K562 (cell line): ENCODE measurements at regions not wholly inside any gene's neighbourhood (a gene's known extent, or its start where the extent isn't known, plus 50 kb on each side); places are given as distances from the start of the nearest gene placed in this dataset.

Experiments used
- EGR1 ChIP-seq: fragments of 450-650 bp; conservative IDR thresholded peaks from 2 replicates; pipeline ENCODE4 v1.6.1; 2017; ENCODE audit warnings: mild to moderate bottlenecking
- EP300 ChIP-seq: IDR thresholded peaks from 2 replicates; pipeline ENCODE4 v1.6.1; 2012; ENCODE audit warnings: low read length, improper control_type of control experiment
- EWSR1 ChIP-seq: fragments of 450-650 bp; IDR thresholded peaks from 2 replicates; pipeline ENCODE4 v1.6.1; 2018; ENCODE audit warnings: borderline replicate concordance, mild to moderate bottlenecking, low read depth, moderate library complexity; ENCODE audit not compliant: partially characterized antibody
- FOXA1 ChIP-seq: fragments of 450-650 bp; IDR thresholded peaks from 2 replicates; pipeline ENCODE4 v1.6.1; 2016; ENCODE audit warnings: mild to moderate bottlenecking, borderline replicate concordance
- POLR2A ChIP-seq: fragments of 450-650 bp; conservative IDR thresholded peaks from 2 replicates; pipeline ENCODE4 v1.6.1; 2016
- POLR3A ChIP-seq: IDR thresholded peaks from 2 replicates; pipeline ENCODE4 v1.6.1; 2011; ENCODE audit warnings: borderline replicate concordance, mild to moderate bottlenecking, moderate library complexity; ENCODE audit not compliant: insufficient read length, insufficient read depth; ENCODE audit errors: extremely low read depth
- RAD21 ChIP-seq, 2 experiments: fragments of 250-450 bp in 1 of 2; fragments of 450-650 bp in 1 of 2; sonication (Bioruptor Pico) in 1 of 2; formaldehyde crosslinking in 1 of 2; IDR thresholded peaks in 1 of 2; conservative IDR thresholded peaks in 1 of 2; 2 replicates each; pipeline versions ENCODE4 v1.4.0 to v1.8.0; 2020 to 2022; ENCODE audit warnings: mild to moderate bottlenecking in 2 of 2, moderate library complexity in 1 of 2
- TF ChIP-seq, protein P1 (sequence below), 2 experiments: fragments of 450-650 bp in 1 of 2; sonication (generic) in 1 of 2; formaldehyde crosslinking in 1 of 2; IDR thresholded peaks in 1 of 2; conservative IDR thresholded peaks in 1 of 2; 2 replicates each; pipeline versions ENCODE4 v1.6.1 to v1.8.1; 2016 to 2023; ENCODE audit warnings: mild to moderate bottlenecking in 2 of 2, moderate library complexity in 2 of 2, inconsistent platforms in 1 of 2, missing genetic modification reagents in 1 of 2
- TF ChIP-seq, protein P2 (sequence below), 3 experiments: IDR thresholded peaks in 2 of 3; conservative IDR thresholded peaks in 1 of 3; 2 replicates each; pipeline ENCODE4 v1.5.1; 2011 to 2012; ENCODE audit warnings: low read length in 3 of 3, mild to moderate bottlenecking in 3 of 3, control low read depth in 2 of 3, improper control_type of control experiment in 1 of 3, inconsistent platforms in 1 of 3, low read depth in 1 of 3, mixed read lengths in 1 of 3, moderate library complexity in 1 of 3; ENCODE audit not compliant: insufficient read depth in 2 of 3
- TF ChIP-seq, protein P3 (sequence below): sonication (generic); formaldehyde crosslinking; IDR thresholded peaks from 2 replicates; pipeline ENCODE4 v1.8.1; 2022; ENCODE audit warnings: missing genetic modification reagents
- TF ChIP-seq, protein P4 (sequence below), 2 experiments: fragments of 450-650 bp; formaldehyde crosslinking in 1 of 2; IDR thresholded peaks; 2 replicates each; pipeline versions ENCODE4 v1.4.0 to v1.6.1; 2014 to 2020; ENCODE audit warnings: mild to moderate bottlenecking in 2 of 2, borderline replicate concordance in 1 of 2, low read depth in 1 of 2

DNA sequence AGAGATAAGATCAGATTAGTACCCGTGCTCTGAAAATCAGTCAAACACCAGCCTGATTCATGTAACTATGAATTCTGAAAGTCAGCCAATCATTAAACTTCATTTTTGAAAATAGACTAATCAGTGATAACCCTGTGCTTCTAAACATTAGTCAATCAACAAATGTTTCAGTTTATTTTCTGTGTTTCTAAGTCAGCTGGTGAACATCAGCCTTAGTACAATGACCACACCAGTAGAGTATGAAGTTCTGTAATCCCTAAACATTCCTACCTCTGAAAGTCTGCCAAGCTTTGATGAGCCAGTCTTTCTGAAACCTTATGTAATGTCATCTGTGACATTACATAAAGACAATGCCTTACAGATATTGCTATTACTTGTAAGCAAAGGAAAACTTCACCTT, 807.4 kb upstream of the CRIM1 start:
- TF ChIP-seq EWSR1 (no peak), POLR2A (no peak), RAD21 (CRISPR knock-in tag; conservative IDR thresholded peaks at IDR 0.05 in 1 of 2, IDR thresholded peaks at IDR 0.05 in 1 of 2) (no peak), EP300 (no peak), POLR3A (no peak), FOXA1 (no peak), EGR1 (no peak)
- TF ChIP-seq, protein P1, sequence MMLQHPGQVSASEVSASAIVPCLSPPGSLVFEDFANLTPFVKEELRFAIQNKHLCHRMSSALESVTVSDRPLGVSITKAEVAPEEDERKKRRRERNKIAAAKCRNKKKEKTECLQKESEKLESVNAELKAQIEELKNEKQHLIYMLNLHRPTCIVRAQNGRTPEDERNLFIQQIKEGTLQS (IDR thresholded peaks at IDR 0.05): no peak
- TF ChIP-seq, protein P1 (CRISPR knock-in tag; conservative IDR thresholded peaks at IDR 0.05): no peak
- TF ChIP-seq, protein P2, sequence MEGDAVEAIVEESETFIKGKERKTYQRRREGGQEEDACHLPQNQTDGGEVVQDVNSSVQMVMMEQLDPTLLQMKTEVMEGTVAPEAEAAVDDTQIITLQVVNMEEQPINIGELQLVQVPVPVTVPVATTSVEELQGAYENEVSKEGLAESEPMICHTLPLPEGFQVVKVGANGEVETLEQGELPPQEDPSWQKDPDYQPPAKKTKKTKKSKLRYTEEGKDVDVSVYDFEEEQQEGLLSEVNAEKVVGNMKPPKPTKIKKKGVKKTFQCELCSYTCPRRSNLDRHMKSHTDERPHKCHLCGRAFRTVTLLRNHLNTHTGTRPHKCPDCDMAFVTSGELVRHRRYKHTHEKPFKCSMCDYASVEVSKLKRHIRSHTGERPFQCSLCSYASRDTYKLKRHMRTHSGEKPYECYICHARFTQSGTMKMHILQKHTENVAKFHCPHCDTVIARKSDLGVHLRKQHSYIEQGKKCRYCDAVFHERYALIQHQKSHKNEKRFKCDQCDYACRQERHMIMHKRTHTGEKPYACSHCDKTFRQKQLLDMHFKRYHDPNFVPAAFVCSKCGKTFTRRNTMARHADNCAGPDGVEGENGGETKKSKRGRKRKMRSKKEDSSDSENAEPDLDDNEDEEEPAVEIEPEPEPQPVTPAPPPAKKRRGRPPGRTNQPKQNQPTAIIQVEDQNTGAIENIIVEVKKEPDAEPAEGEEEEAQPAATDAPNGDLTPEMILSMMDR (IDR thresholded peaks at IDR 0.05 in 2 of 3, conservative IDR thresholded peaks at IDR 0.05 in 1 of 3; ENCODE audit: insufficient read depth in 2 of 3, low read depth in 1 of 3, low read length in 3 of 3): no peak
- TF ChIP-seq, protein P3, sequence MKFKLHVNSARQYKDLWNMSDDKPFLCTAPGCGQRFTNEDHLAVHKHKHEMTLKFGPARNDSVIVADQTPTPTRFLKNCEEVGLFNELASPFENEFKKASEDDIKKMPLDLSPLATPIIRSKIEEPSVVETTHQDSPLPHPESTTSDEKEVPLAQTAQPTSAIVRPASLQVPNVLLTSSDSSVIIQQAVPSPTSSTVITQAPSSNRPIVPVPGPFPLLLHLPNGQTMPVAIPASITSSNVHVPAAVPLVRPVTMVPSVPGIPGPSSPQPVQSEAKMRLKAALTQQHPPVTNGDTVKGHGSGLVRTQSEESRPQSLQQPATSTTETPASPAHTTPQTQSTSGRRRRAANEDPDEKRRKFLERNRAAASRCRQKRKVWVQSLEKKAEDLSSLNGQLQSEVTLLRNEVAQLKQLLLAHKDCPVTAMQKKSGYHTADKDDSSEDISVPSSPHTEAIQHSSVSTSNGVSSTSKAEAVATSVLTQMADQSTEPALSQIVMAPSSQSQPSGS: no peak
- TF ChIP-seq, protein P4, sequence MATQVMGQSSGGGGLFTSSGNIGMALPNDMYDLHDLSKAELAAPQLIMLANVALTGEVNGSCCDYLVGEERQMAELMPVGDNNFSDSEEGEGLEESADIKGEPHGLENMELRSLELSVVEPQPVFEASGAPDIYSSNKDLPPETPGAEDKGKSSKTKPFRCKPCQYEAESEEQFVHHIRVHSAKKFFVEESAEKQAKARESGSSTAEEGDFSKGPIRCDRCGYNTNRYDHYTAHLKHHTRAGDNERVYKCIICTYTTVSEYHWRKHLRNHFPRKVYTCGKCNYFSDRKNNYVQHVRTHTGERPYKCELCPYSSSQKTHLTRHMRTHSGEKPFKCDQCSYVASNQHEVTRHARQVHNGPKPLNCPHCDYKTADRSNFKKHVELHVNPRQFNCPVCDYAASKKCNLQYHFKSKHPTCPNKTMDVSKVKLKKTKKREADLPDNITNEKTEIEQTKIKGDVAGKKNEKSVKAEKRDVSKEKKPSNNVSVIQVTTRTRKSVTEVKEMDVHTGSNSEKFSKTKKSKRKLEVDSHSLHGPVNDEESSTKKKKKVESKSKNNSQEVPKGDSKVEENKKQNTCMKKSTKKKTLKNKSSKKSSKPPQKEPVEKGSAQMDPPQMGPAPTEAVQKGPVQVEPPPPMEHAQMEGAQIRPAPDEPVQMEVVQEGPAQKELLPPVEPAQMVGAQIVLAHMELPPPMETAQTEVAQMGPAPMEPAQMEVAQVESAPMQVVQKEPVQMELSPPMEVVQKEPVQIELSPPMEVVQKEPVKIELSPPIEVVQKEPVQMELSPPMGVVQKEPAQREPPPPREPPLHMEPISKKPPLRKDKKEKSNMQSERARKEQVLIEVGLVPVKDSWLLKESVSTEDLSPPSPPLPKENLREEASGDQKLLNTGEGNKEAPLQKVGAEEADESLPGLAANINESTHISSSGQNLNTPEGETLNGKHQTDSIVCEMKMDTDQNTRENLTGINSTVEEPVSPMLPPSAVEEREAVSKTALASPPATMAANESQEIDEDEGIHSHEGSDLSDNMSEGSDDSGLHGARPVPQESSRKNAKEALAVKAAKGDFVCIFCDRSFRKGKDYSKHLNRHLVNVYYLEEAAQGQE (IDR thresholded peaks at IDR 0.05; ENCODE audit: borderline replicate concordance): no peak
- TF ChIP-seq, protein P4 (CRISPR knock-in tag; IDR thresholded peaks at IDR 0.05; ENCODE audit: low read depth): no peak
